ENCODE measurements at regions not wholly inside any gene's neighbourhood (a gene's known extent, or its start where the extent isn't known, plus 50 kb on each side); places are given as distances from the start of the nearest gene placed in this dataset.

DNA sequence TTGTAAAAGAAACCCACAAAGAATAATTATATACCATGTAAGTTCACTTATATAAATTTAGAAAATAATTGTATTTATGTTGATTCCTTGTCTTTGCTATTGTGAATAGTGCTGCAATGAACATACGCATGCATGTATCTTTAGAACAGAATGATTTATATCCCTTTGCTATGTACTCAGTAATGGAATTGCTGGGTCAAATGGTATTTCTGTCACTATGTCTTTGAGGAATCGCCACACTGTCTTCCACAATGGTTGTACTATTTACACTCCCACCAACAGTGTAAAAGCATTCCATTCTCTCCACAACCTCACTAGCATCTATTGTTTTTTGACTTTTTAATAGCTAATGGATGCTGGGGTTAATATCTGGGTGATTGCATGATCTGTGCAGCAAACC is 149.4 kb upstream of the CNTN3 start:
- no peak overlapping the region for H3K4me3 ChIP-seq (ENCODE audit: low read depth, low read length)
- DNase-seq (ENCODE audit: low read depth), result no peak
- TF ChIP-seq CTCF (conservative IDR thresholded peaks at IDR 0.05; ENCODE audit: low read depth, low read length), result no peak

GRCh38 chr3:74756674-74757073 is 142.2 kb upstream of the CNTN3 start:
- no peak for TF ChIP-seq CTCF (conservative IDR thresholded peaks at IDR 0.05; ENCODE audit: low read depth, low read length)
- no peak overlapping the region for H3K4me3 ChIP-seq (ENCODE audit: low read depth, low read length)
- no peak for DNase-seq (ENCODE audit: low read depth)

- no peak overlapping the region for H3K4me3 ChIP-seq (ENCODE audit: low read depth, low read length)
- no peak for TF ChIP-seq CTCF (conservative IDR thresholded peaks at IDR 0.05; ENCODE audit: low read depth, low read length)
These were observed 137.8 kb upstream of the CNTN3 start for GRCh38 chr3:74752290-74752689.

DNA sequence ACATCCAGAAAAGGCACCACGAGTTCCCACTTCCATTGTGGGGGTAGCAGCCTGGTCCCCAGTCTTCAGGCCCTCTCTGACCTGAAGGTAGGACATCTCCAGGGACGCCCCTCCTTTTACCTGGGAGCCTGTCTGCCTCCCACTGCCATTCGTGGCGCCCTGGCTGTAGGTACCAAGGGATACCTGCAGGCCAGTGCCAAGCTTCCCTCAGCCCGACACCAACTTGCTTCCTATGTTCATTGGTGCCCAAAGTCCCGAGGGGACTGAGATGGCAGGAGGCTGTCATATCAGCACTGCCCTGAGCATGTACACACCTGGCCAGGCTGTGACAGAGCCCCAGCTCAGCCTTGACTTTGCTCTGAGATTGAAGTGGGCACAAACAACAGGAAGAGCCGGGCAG is 137.3 kb upstream of the CNTN3 start:
- no peak for DNase-seq (ENCODE audit: low read depth)
- no peak overlapping the region for H3K4me3 ChIP-seq (ENCODE audit: low read depth, low read length)
- no peak for TF ChIP-seq CTCF (conservative IDR thresholded peaks at IDR 0.05; ENCODE audit: low read depth, low read length)

More at GRCh38 chr3:74752290-74752689, 137.8 kb upstream of the CNTN3 start:
- DNase-seq (ENCODE audit: low read depth), result no peak

- no peak for DNase-seq (ENCODE audit: low read depth)
- no peak overlapping the region for H3K4me3 ChIP-seq (ENCODE audit: low read depth, low read length)
- TF ChIP-seq CTCF (conservative IDR thresholded peaks at IDR 0.05; ENCODE audit: low read depth, low read length), result no peak
These were observed 136.4 kb upstream of the CNTN3 start for GRCh38 chr3:74750901-74751300.

- no peak overlapping the region for H3K4me3 ChIP-seq (ENCODE audit: low read depth, low read length)
- DNase-seq (ENCODE audit: low read depth), result no peak
- TF ChIP-seq CTCF (conservative IDR thresholded peaks at IDR 0.05; ENCODE audit: low read depth, low read length), result no peak
These were observed 124.8 kb upstream of the CNTN3 start for GRCh38 chr3:74739242-74739641.

- peak; percentile 2 for DNase-seq (ENCODE audit: low read depth)
- no peak overlapping the region for H3K4me3 ChIP-seq (ENCODE audit: low read depth, low read length)
- TF ChIP-seq CTCF (conservative IDR thresholded peaks at IDR 0.05; ENCODE audit: low read depth, low read length), result no peak
These were observed 107.8 kb upstream of the CNTN3 start for GRCh38 chr3:74722211-74722610.

Measured in choroid plexus epithelial cell (primary cell).